ENCODE measurements at regions not wholly inside any gene's neighbourhood (a gene's known extent, or its start where the extent isn't known, plus 50 kb on each side); places are given as distances from the start of the nearest gene placed in this dataset.
"Not testable (repeated sequence)": the region's sequence is repeated elsewhere in the genome, so short reads cannot be mapped to it uniquely, and the experiment has no call there.

- no peak for DNase-seq (ENCODE audit: low read depth in 2 of 2)
These were observed 77.4 kb upstream of the DNAJC10 start for GRCh38 chr2:182638667-182639066.

- no peak for DNase-seq (ENCODE audit: low read depth in 2 of 2)
These were observed 76.1 kb upstream of the DNAJC10 start for GRCh38 chr2:182639971-182640370.

- DNase-seq (ENCODE audit: low read depth in 2 of 2): no peak
These were observed 73.7 kb upstream of the DNAJC10 start for GRCh38 chr2:182642328-182642727.

GRCh38 chr2:182646763-182647498 lies 69.1 kb upstream of the DNAJC10 start:
- DNase-seq (ENCODE audit: low read depth in 2 of 2): no peak

GRCh38 chr2:182647499-182647787 lies 68.6 kb upstream of the DNAJC10 start:
- DNase-seq (ENCODE audit: low read depth in 2 of 2): no peak

- no peak for DNase-seq (ENCODE audit: low read depth in 2 of 2)
These were observed 66.7 kb upstream of the DNAJC10 start for GRCh38 chr2:182649316-182649715.

GRCh38 chr2:182650704-182651103 lies 65.4 kb upstream of the DNAJC10 start:
- DNase-seq (ENCODE audit: low read depth in 2 of 2): no peak

GRCh38 chr2:182652326-182652725 lies 63.7 kb upstream of the DNAJC10 start:
- DNase-seq (ENCODE audit: low read depth in 2 of 2): peak; percentile 3 to 4

GRCh38 chr2:182655750-182656149 lies 60.3 kb upstream of the DNAJC10 start:
- no peak for DNase-seq (ENCODE audit: low read depth in 2 of 2)

- no peak for DNase-seq (ENCODE audit: low read depth in 2 of 2)
These were observed 51.8 kb upstream of the DNAJC10 start for GRCh38 chr2:182664212-182664611.

- DNase-seq (ENCODE audit: low read depth in 2 of 2): not testable (repeated sequence)
These were observed 50.6 kb upstream of the DNAJC10 start for GRCh38 chr2:182665500-182665899.

Data from stimulated activated CD4-positive, alpha-beta T cell treated with anti-CD3 and anti-CD28 coated beads, Interleukin-15, amount 100 ng/mL, for 48 hours (primary cell).